Astrocyte of the cerebellum (primary cell): ENCODE measurements at regions not wholly inside any gene's neighbourhood (a gene's known extent, or its start where the extent isn't known, plus 50 kb on each side); places are given as distances from the start of the nearest gene placed in this dataset.

Source experiments
- DNase-seq: peaks from one replicate; pipeline ENCODE4 v3.0.0-alpha.2; 2011; ENCODE audit warnings: low read depth
- H3K4me3 ChIP-seq: 2 replicates; pipeline ENCODE4 v1.5.1; 2011; ENCODE audit warnings: mild to moderate bottlenecking, low read depth, low read length, moderate library complexity
- in situ Hi-C: cut with HindIII; loops from 2 replicates; pipeline ENCODE4 v1.10.0; 2017; ENCODE audit warnings: low sequenced_read_pairs
- TF ChIP-seq, protein P1 (sequence below): IDR thresholded peaks from 2 replicates; pipeline ENCODE4 v1.5.1; 2012; ENCODE audit warnings: low read length, low read depth, moderate library complexity, mild to moderate bottlenecking; ENCODE audit errors: missing control alignments

DNA sequence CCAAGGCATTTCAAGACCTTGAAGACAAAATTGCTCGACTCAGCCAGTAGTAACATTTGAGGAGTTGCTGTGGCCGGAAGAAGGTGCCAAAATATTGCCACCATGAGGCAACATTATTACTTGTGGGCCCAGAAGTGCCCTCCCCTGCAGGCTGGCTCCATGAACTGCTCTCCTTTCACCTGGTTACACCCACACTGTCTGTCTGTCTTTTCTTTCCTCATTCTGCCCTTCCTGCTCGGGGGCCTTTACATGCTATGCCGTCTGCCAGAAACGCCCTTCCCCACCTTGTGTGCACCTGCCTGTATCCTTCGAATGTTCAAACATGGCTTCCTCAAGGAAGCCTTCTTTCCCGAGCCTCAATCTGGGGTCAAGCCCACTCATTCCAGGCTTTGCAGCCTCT, 224.2 kb upstream of the DIO3 start:
- in situ Hi-C loops: loop anchor here (25.0 kb wide), 1 partner anchor 175 kb away; no protein-coding TSS in a partner anchor
- TF ChIP-seq, protein P1, sequence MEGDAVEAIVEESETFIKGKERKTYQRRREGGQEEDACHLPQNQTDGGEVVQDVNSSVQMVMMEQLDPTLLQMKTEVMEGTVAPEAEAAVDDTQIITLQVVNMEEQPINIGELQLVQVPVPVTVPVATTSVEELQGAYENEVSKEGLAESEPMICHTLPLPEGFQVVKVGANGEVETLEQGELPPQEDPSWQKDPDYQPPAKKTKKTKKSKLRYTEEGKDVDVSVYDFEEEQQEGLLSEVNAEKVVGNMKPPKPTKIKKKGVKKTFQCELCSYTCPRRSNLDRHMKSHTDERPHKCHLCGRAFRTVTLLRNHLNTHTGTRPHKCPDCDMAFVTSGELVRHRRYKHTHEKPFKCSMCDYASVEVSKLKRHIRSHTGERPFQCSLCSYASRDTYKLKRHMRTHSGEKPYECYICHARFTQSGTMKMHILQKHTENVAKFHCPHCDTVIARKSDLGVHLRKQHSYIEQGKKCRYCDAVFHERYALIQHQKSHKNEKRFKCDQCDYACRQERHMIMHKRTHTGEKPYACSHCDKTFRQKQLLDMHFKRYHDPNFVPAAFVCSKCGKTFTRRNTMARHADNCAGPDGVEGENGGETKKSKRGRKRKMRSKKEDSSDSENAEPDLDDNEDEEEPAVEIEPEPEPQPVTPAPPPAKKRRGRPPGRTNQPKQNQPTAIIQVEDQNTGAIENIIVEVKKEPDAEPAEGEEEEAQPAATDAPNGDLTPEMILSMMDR: no peak
- DNase-seq: no peak

DNA sequence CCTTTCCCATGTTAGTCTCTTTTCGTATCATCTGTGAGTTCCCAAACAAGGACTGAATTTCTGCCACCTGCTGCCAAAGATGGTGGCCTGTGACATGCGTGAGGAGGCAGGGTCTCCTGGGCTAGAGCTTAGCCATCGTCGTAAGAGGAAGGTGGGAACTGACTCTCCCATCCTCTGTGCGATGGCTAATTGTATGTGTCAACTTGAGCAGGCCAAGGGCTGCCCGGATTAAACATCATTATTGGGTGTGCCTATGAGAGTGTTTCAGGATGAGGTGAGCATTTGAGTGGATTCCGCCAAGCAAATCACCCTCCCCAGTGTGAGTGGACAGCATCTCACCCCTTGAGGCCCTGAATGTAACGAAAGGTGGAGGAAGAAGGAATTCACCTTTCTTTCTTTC, 220.7 kb upstream of the DIO3 start:
- no peak for DNase-seq
- in situ Hi-C loops: loop anchor here (25.0 kb wide), 1 partner anchor 172 kb away; no protein-coding TSS in a partner anchor
- TF ChIP-seq, protein P1: no peak
- H3K4me3 ChIP-seq: no peak overlapping the region

More for the DNA sequence above, 224.2 kb upstream of the DIO3 start:
- H3K4me3 ChIP-seq: no peak overlapping the region

DNA sequence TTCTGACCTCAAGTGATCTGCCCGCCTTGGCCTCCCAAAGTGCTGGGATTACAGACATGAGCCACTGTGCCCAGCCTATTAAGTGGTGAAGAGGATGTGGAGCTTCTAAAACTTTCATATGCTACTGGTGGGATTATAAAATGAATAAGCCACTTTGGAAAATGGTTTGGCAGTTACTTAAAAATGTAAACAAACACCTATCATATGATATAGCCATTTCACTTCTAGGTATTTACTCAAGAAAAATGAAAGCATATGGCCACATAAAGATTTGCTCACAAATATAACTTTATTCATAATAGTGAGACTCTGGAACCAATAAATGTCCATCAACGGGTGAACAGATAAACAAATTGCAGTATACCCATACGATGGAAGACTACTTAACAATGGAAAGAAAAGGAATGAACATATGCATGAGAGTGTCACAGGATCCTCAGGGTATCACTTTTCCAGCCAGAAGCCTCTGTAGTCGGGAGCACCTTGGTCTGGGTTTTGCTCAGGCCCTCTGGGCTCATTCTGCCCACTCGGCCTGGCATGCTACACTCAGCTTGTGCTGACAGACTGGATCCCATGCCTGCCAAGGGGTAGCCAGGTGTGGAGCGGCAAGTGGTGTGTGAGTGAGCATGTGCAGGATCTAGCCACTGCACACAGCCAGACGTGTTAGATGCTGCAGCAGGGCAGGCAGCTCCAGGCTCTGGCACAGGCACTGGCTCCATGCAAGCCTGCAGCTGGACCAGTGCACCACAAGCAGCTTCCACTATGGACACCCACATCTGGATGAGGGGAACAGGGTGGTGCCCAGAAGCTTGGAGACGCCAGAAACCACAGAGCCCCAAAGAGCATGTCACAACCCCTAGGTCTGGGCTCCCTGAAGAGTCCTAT, 213.2 kb upstream of the DIO3 start:
- TF ChIP-seq, protein P1: no peak
- DNase-seq: no peak
- no peak overlapping the region for H3K4me3 ChIP-seq
- in situ Hi-C loops: loop anchor here (25.0 kb wide), 1 partner anchor 164 kb away; no protein-coding TSS in a partner anchor

DNA sequence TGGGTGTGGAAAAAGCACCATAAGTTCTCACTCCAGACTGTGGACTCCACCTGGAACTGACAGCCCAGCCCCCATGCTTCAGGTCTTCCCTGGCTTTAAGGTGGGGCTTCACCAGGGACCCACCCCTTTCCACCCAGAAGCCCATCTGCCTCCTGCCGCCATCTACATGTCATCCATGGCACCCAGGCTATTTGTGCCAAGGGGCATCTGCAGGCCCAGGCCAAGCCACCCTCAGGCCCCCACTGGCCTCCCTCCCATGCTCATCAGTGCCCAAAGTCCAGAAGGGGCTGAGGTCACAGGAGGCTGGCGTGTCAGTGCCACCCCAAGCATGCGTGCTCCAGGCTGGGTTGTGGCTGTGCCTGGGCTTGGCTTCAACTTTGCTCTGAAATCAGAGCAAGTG, 212.2 kb upstream of the DIO3 start:
- in situ Hi-C loops: loop anchor here (25.0 kb wide), 1 partner anchor 163 kb away; no protein-coding TSS in a partner anchor
- no peak overlapping the region for H3K4me3 ChIP-seq
- TF ChIP-seq, protein P1: no peak
- DNase-seq: no peak

DNA sequence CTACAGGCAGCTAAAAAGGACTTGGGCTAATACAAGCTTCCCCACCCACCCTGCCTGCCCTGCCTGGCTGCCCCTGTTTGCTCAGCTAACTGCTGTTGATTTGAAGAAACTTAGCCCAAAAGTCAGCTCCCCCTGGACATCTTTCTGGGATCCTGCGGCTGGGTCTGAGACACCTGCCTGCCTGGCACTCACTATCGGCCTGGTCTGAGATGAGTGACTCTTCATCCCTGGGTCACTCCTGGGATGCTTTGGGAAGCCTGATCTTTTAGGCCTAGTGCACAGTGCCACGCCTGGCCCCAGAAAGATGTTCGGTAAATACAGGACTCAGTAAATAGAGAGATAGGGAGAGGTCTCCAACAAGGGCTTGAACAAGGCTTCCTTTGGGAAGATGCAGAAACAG, 211.3 kb upstream of the DIO3 start:
- in situ Hi-C loops: loop anchor here (5.0 kb wide), 2 partner anchors 63 to 67 kb away; no protein-coding TSS in a partner anchor
- DNase-seq: no peak
- TF ChIP-seq, protein P1: no peak
- H3K4me3 ChIP-seq: no peak overlapping the region

DNA sequence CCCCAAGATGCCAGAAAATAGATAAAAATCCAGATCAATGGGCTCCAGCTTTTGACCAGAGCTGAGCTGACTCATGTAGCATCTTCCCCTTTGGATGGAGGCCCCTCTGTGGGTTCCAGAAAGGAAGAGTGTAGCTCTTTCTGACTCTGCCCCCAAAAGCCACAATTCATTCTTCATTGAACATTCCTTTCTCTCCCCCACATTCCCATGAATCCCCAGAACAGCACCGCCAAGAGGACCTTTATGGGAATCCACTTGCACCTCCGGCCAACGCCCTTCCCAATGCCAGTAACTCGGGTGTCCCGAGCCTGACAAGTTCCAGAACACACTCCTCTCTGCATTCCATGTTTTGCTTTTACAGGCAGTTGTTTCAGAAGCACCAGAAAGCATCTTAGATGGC, 210.6 kb upstream of the DIO3 start:
- no peak overlapping the region for H3K4me3 ChIP-seq
- in situ Hi-C loops: loop anchor here (5.0 kb wide), 2 partner anchors 63 to 67 kb away; no protein-coding TSS in a partner anchor
- DNase-seq: no peak
- TF ChIP-seq, protein P1: no peak
